GM23248 (cell line): ENCODE measurements at regions not wholly inside any gene's neighbourhood (a gene's known extent, or its start where the extent isn't known, plus 50 kb on each side); places are given as distances from the start of the nearest gene placed in this dataset.

ENCODE experiments used
- DNase-seq: peaks from one replicate; pipeline ENCODE4 v3.0.0-alpha.2; 2015
- H2AFZ ChIP-seq: fragments of 200-600 bp; sonication (generic); 2 replicates; pipeline ENCODE4 v1.6.1; 2016; ENCODE audit warnings: antibody characterized with exemption
- H3F3A ChIP-seq: fragments of 200-600 bp; sonication (generic); 2 replicates; pipeline ENCODE4 v1.6.1; 2016; ENCODE audit warnings: mild to moderate bottlenecking, antibody characterized with exemption, mixed run types; ENCODE audit not compliant: insufficient read depth
- H3K27ac ChIP-seq: fragments of 200-600 bp; sonication (generic); 2 replicates; pipeline ENCODE4 v1.5.1; 2016; ENCODE audit warnings: mild to moderate bottlenecking
- H3K27me3 ChIP-seq: fragments of 200-600 bp; sonication (generic); replicated peaks from 2 replicates; pipeline ENCODE4 v1.6.1; 2016; ENCODE audit warnings: mild to moderate bottlenecking; ENCODE audit not compliant: insufficient read depth
- H3K36me3 ChIP-seq: fragments of 200-600 bp; sonication (generic); 2 replicates; pipeline ENCODE4 v1.6.1; 2016; ENCODE audit warnings: low read depth, mild to moderate bottlenecking
- H3K4me1 ChIP-seq: fragments of 200-600 bp; sonication (generic); 2 replicates; pipeline ENCODE4 v1.6.1; 2016; ENCODE audit warnings: mild to moderate bottlenecking; ENCODE audit not compliant: insufficient read depth
- H3K4me2 ChIP-seq: fragments of 200-600 bp; sonication (generic); one replicate; pipeline ENCODE4 v1.6.1; 2016; ENCODE audit warnings: mild to moderate bottlenecking; ENCODE audit not compliant: unreplicated experiment
- H3K4me3 ChIP-seq: fragments of 200-600 bp; sonication (generic); 2 replicates; pipeline ENCODE4 v1.5.1; 2016; ENCODE audit warnings: mild to moderate bottlenecking
- H3K79me2 ChIP-seq: fragments of 200-600 bp; sonication (generic); 2 replicates; pipeline ENCODE4 v1.6.1; 2016; ENCODE audit warnings: mild to moderate bottlenecking; ENCODE audit not compliant: insufficient read depth
- H3K9ac ChIP-seq: fragments of 200-600 bp; sonication (generic); 2 replicates; pipeline ENCODE4 v1.6.1; 2016; ENCODE audit warnings: mild to moderate bottlenecking
- H3K9me2 ChIP-seq: fragments of 200-600 bp; sonication (generic); 2 replicates; pipeline ENCODE4 v1.6.1; 2016; ENCODE audit warnings: mixed run types, mild to moderate bottlenecking, moderate library complexity; ENCODE audit not compliant: insufficient read depth
- H3K9me3 ChIP-seq: fragments of 200-600 bp; sonication (generic); one replicate; pipeline ENCODE4 v1.6.1; 2017; ENCODE audit warnings: low read depth
- H4K20me1 ChIP-seq: fragments of 200-600 bp; sonication (generic); 2 replicates; pipeline ENCODE4 v1.6.0; 2016; ENCODE audit not compliant: insufficient read depth
- EZH2 ChIP-seq: fragments of 200-600 bp; sonication (generic); IDR thresholded peaks from 2 replicates; pipeline ENCODE4 v1.6.1; 2018; ENCODE audit warnings: antibody characterized with exemption, mild to moderate bottlenecking; ENCODE audit not compliant: insufficient read depth, poor library complexity, severe bottlenecking
- EZH2phosphoT487 ChIP-seq: fragments of 200-600 bp; sonication (generic); IDR thresholded peaks from 2 replicates; pipeline ENCODE4 v1.6.1; 2018; ENCODE audit warnings: antibody characterized with exemption, moderate library complexity, mild to moderate bottlenecking, low read depth; ENCODE audit not compliant: insufficient read depth
- WGBS, 2 experiments: methylation state at CpG; one replicate each; pipeline ENCODE4 v1.1.6; 2015 to 2017; ENCODE audit warnings: low lambda C conversion rate in 2 of 2, low coverage in 1 of 2; ENCODE audit errors: missing lambda C conversion rate in 2 of 2; 5-methylcytosine and 5-hydroxymethylcytosine counted together
- in situ Hi-C: fragments of 300-500 bp; cut with MboI; formaldehyde crosslinking; loops from 2 replicates; pipeline ENCODE4 v1.15.0; 2020

DNA sequence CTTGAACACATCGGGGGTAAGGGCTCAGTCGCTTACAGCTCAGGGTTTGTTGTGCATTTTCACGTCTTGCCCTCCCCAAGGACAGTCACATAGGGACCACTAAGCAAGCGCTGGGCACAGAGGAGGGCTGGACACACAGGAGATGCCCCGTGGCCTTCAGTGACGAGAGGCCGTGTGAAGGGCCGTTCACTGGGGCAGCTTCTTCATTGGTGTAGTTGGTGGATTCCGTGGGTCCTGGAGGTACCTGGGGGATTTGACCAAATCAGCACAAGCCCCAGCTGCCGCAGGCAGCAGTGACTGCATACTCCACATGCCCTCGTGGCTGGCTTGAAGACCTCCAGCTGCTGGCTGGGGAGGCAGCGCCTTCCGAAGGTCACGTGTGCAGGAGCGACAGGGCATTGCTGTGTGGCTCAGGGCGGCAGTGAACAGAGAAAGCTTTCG, 100.8 kb upstream of the C1orf174 start:
- H3F3A ChIP-seq: no peaks in the 10 kb centered on the region
- H3K79me2 ChIP-seq: no peaks in the 10 kb centered on the region
- in situ Hi-C loops: no loop called here
- TF ChIP-seq EZH2 (no peak), EZH2phosphoT487 (no peak)
- no peak for DNase-seq
- H3K9me3 ChIP-seq: no peaks in the 10 kb centered on the region
- no peaks in the 10 kb centered on the region for H3K4me1 ChIP-seq
- no peaks in the 10 kb centered on the region for H3K27me3 ChIP-seq
- no peak overlapping the region for H3K27ac ChIP-seq
- H2AFZ ChIP-seq: no peak overlapping the region
- no peak overlapping the region for H3K4me3 ChIP-seq
- no peaks in the 10 kb centered on the region for H3K9me2 ChIP-seq
- WGBS, 2 experiments: 47 to 49% methylated on average over 15 to 17 of the region's 17 CpGs
- H3K36me3 ChIP-seq: no peaks in the 10 kb centered on the region
- H3K4me2 ChIP-seq: no peak overlapping the region
- no peak overlapping the region for H3K9ac ChIP-seq
- H4K20me1 ChIP-seq: no peaks in the 10 kb centered on the region

GRCh38 chr1:4001461-4001860, 101.4 kb upstream of the C1orf174 start:
- Histone ChIP-seq H3K27ac (no peak overlapping the region), H3K36me3 (no peaks in the 10 kb centered on the region), H3K4me3 (no peak overlapping the region), H3F3A (no peaks in the 10 kb centered on the region), H3K4me1 (no peaks in the 10 kb centered on the region), H3K9me2 (no peaks in the 10 kb centered on the region), H3K9me3 (no peaks in the 10 kb centered on the region), H2AFZ (no peak overlapping the region), H3K9ac (no peak overlapping the region), H3K27me3 (no peaks in the 10 kb centered on the region), H4K20me1 (no peaks in the 10 kb centered on the region), H3K79me2 (no peaks in the 10 kb centered on the region), H3K4me2 (no peak overlapping the region)
- 52 to 54% methylated on average over 10 of the region's 10 CpGs for WGBS, 2 experiments
- no peak for DNase-seq
- in situ Hi-C loops: no loop called here
- TF ChIP-seq EZH2phosphoT487: no peak
- TF ChIP-seq EZH2: no peak

DNA sequence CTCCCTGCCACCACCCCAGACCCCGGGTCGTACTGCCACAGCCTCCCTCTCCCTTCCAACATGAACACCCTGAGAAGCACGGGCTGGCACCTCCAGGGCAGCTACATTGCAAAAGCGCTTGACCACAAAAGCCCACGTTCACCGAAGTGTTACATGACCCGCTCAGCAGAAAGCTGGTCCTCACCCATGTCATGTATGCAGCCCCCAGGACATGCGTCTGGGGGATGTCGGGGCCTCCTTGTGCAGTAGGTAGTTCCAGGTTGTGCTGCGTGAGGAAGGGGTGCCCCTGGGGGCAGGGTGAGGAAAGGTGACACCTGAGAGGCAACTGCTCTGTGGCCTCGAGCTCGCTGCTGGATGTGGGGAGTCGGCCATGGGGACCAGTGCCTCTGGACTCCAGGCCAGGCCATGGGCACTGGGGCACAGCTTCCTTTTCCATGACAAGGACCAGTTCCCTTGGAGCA, 102.0 kb upstream of the C1orf174 start:
- in situ Hi-C loops: no loop called here
- Histone ChIP-seq H3K9ac (no peak overlapping the region), H3K27ac (no peak overlapping the region), H3K9me2 (no peaks in the 10 kb centered on the region), H3K4me2 (no peak overlapping the region), H3K4me3 (no peak overlapping the region), H3K36me3 (no peaks in the 10 kb centered on the region), H3F3A (no peaks in the 10 kb centered on the region), H3K27me3 (no peaks in the 10 kb centered on the region), H3K4me1 (no peaks in the 10 kb centered on the region), H3K9me3 (no peaks in the 10 kb centered on the region), H4K20me1 (no peaks in the 10 kb centered on the region), H3K79me2 (no peaks in the 10 kb centered on the region), H2AFZ (no peak overlapping the region)
- no peak for DNase-seq
- WGBS, 2 experiments: 35 to 42% methylated on average over 13 of the region's 13 CpGs
- TF ChIP-seq EZH2 (no peak), EZH2phosphoT487 (no peak)

DNA sequence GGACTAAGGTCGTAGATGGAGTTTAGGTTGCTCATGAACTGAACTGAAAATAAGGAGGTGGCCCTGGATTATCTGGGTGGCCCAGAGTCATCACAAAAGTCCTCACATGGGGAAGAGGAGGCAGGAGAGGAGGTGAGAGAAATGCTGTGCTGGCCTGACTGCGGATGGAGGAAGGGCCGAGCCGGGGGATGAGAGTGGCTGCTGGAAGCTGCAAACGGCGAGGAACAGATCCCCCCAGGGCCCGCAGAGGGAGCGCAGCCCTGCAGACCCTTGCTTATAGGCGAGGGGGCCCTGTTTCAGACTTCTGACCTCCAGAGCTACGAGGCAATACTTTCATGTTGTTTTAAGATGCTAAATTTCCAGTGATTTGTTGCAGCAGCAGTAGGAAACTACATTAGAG, 102.7 kb upstream of the C1orf174 start:
- TF ChIP-seq EZH2 (no peak), EZH2phosphoT487 (no peak)

More for the DNA sequence above, 102.7 kb upstream of the C1orf174 start:
- H3K36me3 ChIP-seq: no peaks in the 10 kb centered on the region
- H3K9me3 ChIP-seq: no peaks in the 10 kb centered on the region
- no peaks in the 10 kb centered on the region for H3F3A ChIP-seq
- no peaks in the 10 kb centered on the region for H4K20me1 ChIP-seq
- no peaks in the 10 kb centered on the region for H3K79me2 ChIP-seq
- H3K4me1 ChIP-seq: no peaks in the 10 kb centered on the region
- H2AFZ ChIP-seq: no peak overlapping the region
- H3K27me3 ChIP-seq: no peaks in the 10 kb centered on the region
- WGBS, 2 experiments: 28 to 32% methylated on average over 10 of the region's 10 CpGs
- in situ Hi-C loops: no loop called here
- H3K4me2 ChIP-seq: no peak overlapping the region
- H3K9me2 ChIP-seq: no peaks in the 10 kb centered on the region
- H3K9ac ChIP-seq: no peak overlapping the region
- no peak for DNase-seq
- no peak overlapping the region for H3K4me3 ChIP-seq
- H3K27ac ChIP-seq: no peak overlapping the region
